HEK293T (cell line): ENCODE measurements at regions not wholly inside any gene's neighbourhood (a gene's known extent, or its start where the extent isn't known, plus 50 kb on each side); places are given as distances from the start of the nearest gene placed in this dataset.
"Not testable (repeated sequence)": the region's sequence is repeated elsewhere in the genome, so short reads cannot be mapped to it uniquely, and the experiment has no call there.

Experiments used
- ARNT ChIP-seq: fragments of 450-650 bp; IDR thresholded peaks from 2 replicates; pipeline ENCODE4 v1.6.1; 2017; ENCODE audit warnings: mild to moderate bottlenecking
- BHLHE40 ChIP-seq: fragments of 450-650 bp; IDR thresholded peaks from 2 replicates; pipeline ENCODE4 v1.6.1; 2016; ENCODE audit warnings: mild to moderate bottlenecking, moderate library complexity, borderline replicate concordance
- ELF4 ChIP-seq: fragments of 450-650 bp; IDR thresholded peaks from 2 replicates; pipeline ENCODE4 v1.6.1; 2017; ENCODE audit warnings: antibody characterized with exemption
- FOXK2 ChIP-seq: fragments of 450-650 bp; IDR thresholded peaks from 2 replicates; pipeline ENCODE4 v1.6.1; 2016; ENCODE audit warnings: mild to moderate bottlenecking
- FOXM1 ChIP-seq: fragments of 450-650 bp; IDR thresholded peaks from 2 replicates; pipeline ENCODE4 v1.6.1; 2017; ENCODE audit warnings: mild to moderate bottlenecking, borderline replicate concordance
- HDGF ChIP-seq: fragments of 450-650 bp; IDR thresholded peaks from 2 replicates; pipeline ENCODE4 v1.6.1; 2017; ENCODE audit warnings: antibody characterized with exemption, borderline replicate concordance
- LEF1 ChIP-seq: fragments of 450-650 bp; IDR thresholded peaks from 2 replicates; pipeline ENCODE4 v1.6.1; 2017; ENCODE audit warnings: mild to moderate bottlenecking, borderline replicate concordance
- NFRKB ChIP-seq: fragments of 450-650 bp; IDR thresholded peaks from 2 replicates; pipeline ENCODE4 v1.6.1; 2016; ENCODE audit warnings: mild to moderate bottlenecking, moderate library complexity
- PKNOX1 ChIP-seq: fragments of 450-650 bp; IDR thresholded peaks from 2 replicates; pipeline ENCODE4 v1.6.1; 2016
- SP1 ChIP-seq: fragments of 450-650 bp; IDR thresholded peaks from 2 replicates; pipeline ENCODE4 v1.6.1; 2017
- SUZ12 ChIP-seq: fragments of 450-650 bp; IDR thresholded peaks from 2 replicates; pipeline ENCODE4 v1.6.1; 2016; ENCODE audit warnings: mild to moderate bottlenecking
- TARDBP ChIP-seq: fragments of 450-650 bp; IDR thresholded peaks from 2 replicates; pipeline ENCODE4 v1.6.1; 2016
- ZNF384 ChIP-seq: fragments of 450-650 bp; IDR thresholded peaks from 2 replicates; pipeline ENCODE4 v1.6.1; 2016

- TF ChIP-seq ELF4, SUZ12, FOXK2, FOXM1, PKNOX1, LEF1, SP1, TARDBP, ARNT, NFRKB, HDGF, ZNF384, BHLHE40: not testable (repeated sequence)
These were observed 157.2 kb upstream of the ZNF337 start for GRCh38 chr20:25853718-25854388.
